HK-2 (cell line): ENCODE measurements at regions not wholly inside any gene's neighbourhood (a gene's known extent, or its start where the extent isn't known, plus 50 kb on each side); places are given as distances from the start of the nearest gene placed in this dataset.
"Not testable (repeated sequence)": the region's sequence is repeated elsewhere in the genome, so short reads cannot be mapped to it uniquely, and the experiment has no call there.

Source experiments
- DNase-seq: peaks from one replicate; pipeline ENCODE4 v3.0.0-alpha.2; 2018; ENCODE audit not compliant: unreplicated experiment

- not testable (repeated sequence) for DNase-seq
Measured at GRCh38 chr14:105692110-105692685, 165.8 kb downstream of the TMEM121 start.

- no peak for DNase-seq
Measured at GRCh38 chr14:105694961-105695360, 168.6 kb downstream of the TMEM121 start.

- not testable (repeated sequence) for DNase-seq
Measured at GRCh38 chr14:105696388-105696787, 170.0 kb downstream of the TMEM121 start.

GRCh38 chr14:105697414-105697813 is 171.0 kb downstream of the TMEM121 start:
- not testable (repeated sequence) for DNase-seq

- DNase-seq: not testable (repeated sequence)
Measured at GRCh38 chr14:105697955-105698354, 171.6 kb downstream of the TMEM121 start.

GRCh38 chr14:105698940-105699556 is 172.7 kb downstream of the TMEM121 start:
- not testable (repeated sequence) for DNase-seq

- not testable (repeated sequence) for DNase-seq
Measured at GRCh38 chr14:105699706-105700105, 173.3 kb downstream of the TMEM121 start.

GRCh38 chr14:105700146-105700545 is 173.8 kb downstream of the TMEM121 start:
- DNase-seq: not testable (repeated sequence)

- DNase-seq: no peak
Measured at GRCh38 chr14:105700622-105701288, 174.4 kb downstream of the TMEM121 start.

- DNase-seq: no peak
Measured at GRCh38 chr14:105701456-105702274, 175.3 kb downstream of the TMEM121 start.

- DNase-seq: no peak
Measured at GRCh38 chr14:105702275-105702817, 176.0 kb downstream of the TMEM121 start.

GRCh38 chr14:105703044-105703665 is 176.8 kb downstream of the TMEM121 start:
- not testable (repeated sequence) for DNase-seq

- not testable (repeated sequence) for DNase-seq
Measured at GRCh38 chr14:105704091-105704490, 177.7 kb downstream of the TMEM121 start.

- not testable (repeated sequence) for DNase-seq
Measured at GRCh38 chr14:105704492-105704891, 178.1 kb downstream of the TMEM121 start.

GRCh38 chr14:105705512-105705861 is 179.1 kb downstream of the TMEM121 start:
- not testable (repeated sequence) for DNase-seq

- not testable (repeated sequence) for DNase-seq
Measured at GRCh38 chr14:105705862-105706700, 179.7 kb downstream of the TMEM121 start.

GRCh38 chr14:105706701-105707019 is 180.3 kb downstream of the TMEM121 start:
- DNase-seq: not testable (repeated sequence)

- not testable (repeated sequence) for DNase-seq
Measured at GRCh38 chr14:105707099-105707498, 180.7 kb downstream of the TMEM121 start.

- not testable (repeated sequence) for DNase-seq
Measured at GRCh38 chr14:105707723-105708151, 181.4 kb downstream of the TMEM121 start.
